GM23338 (cell line): ENCODE measurements at regions not wholly inside any gene's neighbourhood (a gene's known extent, or its start where the extent isn't known, plus 50 kb on each side); places are given as distances from the start of the nearest gene placed in this dataset.
A peak's percentile ranks its signal among the peaks of the same experiment; 100 is the strongest.

ENCODE experiments used
- ATAC-seq: fragments of 200-7000 bp; cut with Tn5 transposase; 3 replicates; pipeline ENCODE4 v1.9.1; 2020
- DNase-seq: peaks from one replicate; pipeline ENCODE4 v3.0.0-alpha.2; 2015; ENCODE audit warnings: low spot score
- H2AFZ ChIP-seq: fragments of 200-600 bp; sonication (generic); 2 replicates; pipeline ENCODE4 v1.8.0; 2016; ENCODE audit warnings: antibody characterized with exemption, mild to moderate bottlenecking, moderate library complexity
- H3F3A ChIP-seq: fragments of 200-600 bp; sonication (generic); replicated peaks from 2 replicates; pipeline ENCODE4 v1.8.0; 2017; ENCODE audit warnings: antibody characterized with exemption, mixed run types, low read depth
- H3K27ac ChIP-seq: fragments of 200-600 bp; sonication (generic); 2 replicates; pipeline ENCODE4 v1.6.1; 2016; ENCODE audit warnings: low read depth
- H3K27me3 ChIP-seq: fragments of 200-600 bp; sonication (generic); 2 replicates; pipeline ENCODE4 v1.8.0; 2016; ENCODE audit warnings: mild to moderate bottlenecking, mixed run types, moderate library complexity; ENCODE audit not compliant: insufficient read depth
- H3K36me3 ChIP-seq: fragments of 200-600 bp; sonication (generic); 2 replicates; pipeline ENCODE4 v1.8.0; 2016; ENCODE audit warnings: mild to moderate bottlenecking; ENCODE audit not compliant: insufficient read depth
- H3K4me1 ChIP-seq: fragments of 200-600 bp; sonication (generic); 2 replicates; pipeline ENCODE4 v1.8.0; 2016; ENCODE audit warnings: mild to moderate bottlenecking, moderate library complexity; ENCODE audit not compliant: insufficient read depth
- H3K4me2 ChIP-seq: fragments of 200-600 bp; sonication (generic); 2 replicates; pipeline ENCODE4 v1.7.1; 2017; ENCODE audit warnings: mixed run types
- H3K4me3 ChIP-seq: fragments of 200-600 bp; sonication (generic); 2 replicates; pipeline ENCODE4 v1.6.1; 2016; ENCODE audit warnings: mixed run types
- H3K79me2 ChIP-seq: fragments of 200-600 bp; sonication (generic); replicated peaks from 2 replicates; pipeline ENCODE4 v1.8.0; 2017; ENCODE audit warnings: mild to moderate bottlenecking; ENCODE audit not compliant: insufficient read depth
- H3K9me2 ChIP-seq: fragments of 200-600 bp; sonication (generic); 2 replicates; pipeline ENCODE4 v1.8.0; 2017; ENCODE audit not compliant: insufficient read depth
- H4K20me1 ChIP-seq: fragments of 200-600 bp; sonication (generic); replicated peaks from 2 replicates; pipeline ENCODE4 v1.8.0; 2017; ENCODE audit warnings: mild to moderate bottlenecking; ENCODE audit not compliant: insufficient read depth
- H3K27ac Mint-ChIP-seq: 2 replicates; pipeline ENCODE4 v1.8.0; 2020; ENCODE audit warnings: inconsistent platforms, mild to moderate bottlenecking, moderate library complexity, mixed read lengths
- H3K27me3 Mint-ChIP-seq: 3 replicates; pipeline ENCODE4 v1.8.0; 2022; ENCODE audit warnings: low read depth, mild to moderate bottlenecking, moderate library complexity, mixed read lengths, inconsistent platforms; ENCODE audit not compliant: insufficient read depth, poor library complexity
- H3K36me3 Mint-ChIP-seq: 3 replicates; pipeline ENCODE4 v1.8.0; 2021; ENCODE audit warnings: low read depth, mild to moderate bottlenecking, inconsistent platforms, moderate library complexity, mixed read lengths
- H3K4me1 Mint-ChIP-seq: 3 replicates; pipeline ENCODE4 v1.8.0; 2020; ENCODE audit warnings: mild to moderate bottlenecking, inconsistent platforms, mixed read lengths
- H3K4me3 Mint-ChIP-seq: 3 replicates; pipeline ENCODE4 v1.8.0; 2021; ENCODE audit warnings: moderate library complexity, mild to moderate bottlenecking, inconsistent platforms, mixed read lengths
- H3K9me3 Mint-ChIP-seq: 3 replicates; pipeline ENCODE4 v1.8.0; 2020; ENCODE audit warnings: moderate library complexity, mild to moderate bottlenecking, inconsistent platforms, mixed read lengths
- EZH2 ChIP-seq: fragments of 200-600 bp; sonication (generic); IDR thresholded peaks from one replicate; pipeline ENCODE4 v1.8.0; 2017; ENCODE audit warnings: antibody characterized with exemption, mild to moderate bottlenecking, low read depth; ENCODE audit not compliant: unreplicated experiment
- EZH2phosphoT487 ChIP-seq: fragments of 200-600 bp; sonication (generic); IDR thresholded peaks from one replicate; pipeline ENCODE4 v1.8.1; 2018; ENCODE audit warnings: antibody characterized with exemption; ENCODE audit not compliant: unreplicated experiment
- JUNB ChIP-seq: IDR thresholded peaks from one replicate; pipeline ENCODE4 v1.6.1; 2016; ENCODE audit warnings: antibody characterized with exemption; ENCODE audit not compliant: unreplicated experiment
- NANOG ChIP-seq: IDR thresholded peaks from 2 replicates; pipeline ENCODE4 v1.6.1; 2016; ENCODE audit warnings: antibody characterized with exemption, borderline replicate concordance
- POLR2AphosphoS5 ChIP-seq: IDR thresholded peaks from 2 replicates; pipeline ENCODE4 v1.6.1; 2016; ENCODE audit warnings: antibody characterized with exemption, low read depth
- STAT1 ChIP-seq: IDR thresholded peaks from one replicate; pipeline ENCODE4 v1.6.1; 2016; ENCODE audit warnings: antibody characterized with exemption; ENCODE audit not compliant: unreplicated experiment
- ZNF462 ChIP-seq: fragments of 250-450 bp; sonication (Bioruptor Pico); IDR thresholded peaks from 2 replicates; pipeline ENCODE4 v1.5.0; 2020; ENCODE audit warnings: mild to moderate bottlenecking, moderate library complexity
- TF ChIP-seq, protein P1 (sequence below): IDR thresholded peaks from 2 replicates; pipeline ENCODE4 v1.6.1; 2016; ENCODE audit warnings: antibody characterized with exemption
- TF ChIP-seq, protein P2 (sequence below): IDR thresholded peaks from one replicate; pipeline ENCODE4 v1.6.1; 2018; ENCODE audit warnings: antibody characterized with exemption; ENCODE audit not compliant: unreplicated experiment

- no peak overlapping the region for H3K4me3 ChIP-seq
- DNase-seq (no peak), ATAC-seq (no peak)
- Mint-ChIP-seq H3K27me3 (no peaks in the 10 kb centered on the region), H3K36me3 (no peaks in the 10 kb centered on the region; the same call in 2 of the 3 replicates), H3K4me1 (peaks cover 9% of the 10 kb centered on the region), H3K4me3 (no peak overlapping the region), H3K9me3 (no peaks in the 10 kb centered on the region), H3K27ac (peak overlapping the region; percentile 57; the same call in 1 of the 2 replicates)
- H3F3A ChIP-seq = no peaks in the 10 kb centered on the region
- H3K27ac ChIP-seq = no peak overlapping the region
- H3K4me1 ChIP-seq = peaks cover 10% of the 10 kb centered on the region; the same call in 1 of the 2 replicates
- no peaks in the 10 kb centered on the region for H3K36me3 ChIP-seq
- H4K20me1 ChIP-seq = no peaks in the 10 kb centered on the region
- H3K79me2 ChIP-seq = no peaks in the 10 kb centered on the region
- H3K9me2 ChIP-seq = 0 out of 2 replicates have a peak, but pooled peaks cover 3% of the 10 kb centered on the region
- no peaks in the 10 kb centered on the region for H3K27me3 ChIP-seq
- H3K4me2 ChIP-seq = no peak overlapping the region
- TF ChIP-seq POLR2AphosphoS5 (no peak), EZH2phosphoT487 (no peak), JUNB (no peak)
- H2AFZ ChIP-seq = no peak overlapping the region
Measured at GRCh38 chr2:207238831-207239701, 73.3 kb upstream of the KLF7 start.

DNA sequence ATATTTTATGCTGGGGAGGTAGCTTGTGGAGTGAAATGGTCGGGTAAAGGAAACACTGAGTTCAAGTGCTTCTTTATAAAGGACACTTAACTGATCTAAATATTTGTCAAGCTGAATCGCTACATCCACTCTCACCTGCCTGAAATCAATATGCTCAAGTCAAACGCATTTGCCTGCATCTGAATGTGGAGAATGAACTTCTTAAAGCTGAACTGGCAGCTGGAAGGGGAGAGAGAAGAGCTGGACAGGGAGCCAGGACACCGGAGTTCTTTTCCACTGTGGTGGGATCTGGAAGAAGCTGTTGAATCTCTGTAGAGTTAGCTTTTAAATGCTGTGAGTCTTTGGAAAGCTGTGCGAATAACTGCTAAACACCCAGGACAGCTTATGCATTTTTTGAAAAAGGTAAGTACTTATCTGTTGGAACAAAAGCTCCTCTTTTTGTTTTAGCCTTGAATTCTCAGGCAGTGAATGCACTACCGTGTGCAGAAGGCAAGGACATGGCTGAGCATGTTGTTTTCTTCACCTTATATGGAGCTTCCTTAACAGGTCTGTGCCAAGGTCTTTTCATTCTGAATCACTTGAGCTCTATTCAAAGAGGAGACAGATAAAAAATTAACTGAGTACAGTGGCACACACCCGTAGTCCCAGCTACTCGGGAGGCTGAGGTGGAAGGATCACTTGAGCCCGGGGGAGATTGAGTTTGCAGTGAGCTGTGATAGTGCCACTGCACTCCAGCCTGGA is 74.2 kb upstream of the KLF7 start:
- H3K36me3 Mint-ChIP-seq = no peaks in the 10 kb centered on the region; the same call in 2 of the 3 replicates
- peak overlapping the region; percentile 57 for H3K27ac Mint-ChIP-seq
- H4K20me1 ChIP-seq = no peaks in the 10 kb centered on the region
- H3K36me3 ChIP-seq = no peaks in the 10 kb centered on the region
- no peaks in the 10 kb centered on the region for H3K9me3 Mint-ChIP-seq
- no peak overlapping the region for H2AFZ ChIP-seq
- no peak overlapping the region for H3K27ac ChIP-seq
- H3K27me3 Mint-ChIP-seq = no peaks in the 10 kb centered on the region
- H3K9me2 ChIP-seq = 0 out of 2 replicates have a peak, but pooled peaks cover 3% of the 10 kb centered on the region
- peaks cover 14% of the 10 kb centered on the region for H3K4me1 Mint-ChIP-seq
- ATAC-seq = no peak
- H3K79me2 ChIP-seq = no peaks in the 10 kb centered on the region
- H3K4me3 Mint-ChIP-seq = no peak overlapping the region
- peaks cover 10% of the 10 kb centered on the region; the same call in 1 of the 2 replicates for H3K4me1 ChIP-seq
- H3K4me2 ChIP-seq = no peak overlapping the region
- no peaks in the 10 kb centered on the region for H3K27me3 ChIP-seq
- no peaks in the 10 kb centered on the region for H3F3A ChIP-seq
- DNase-seq = no peak
- no peak overlapping the region for H3K4me3 ChIP-seq
- TF ChIP-seq NANOG (no peak), ZNF462 (no peak), EZH2 (no peak), STAT1 (no peak), JUNB (no peak)
- TF ChIP-seq, protein P1, sequence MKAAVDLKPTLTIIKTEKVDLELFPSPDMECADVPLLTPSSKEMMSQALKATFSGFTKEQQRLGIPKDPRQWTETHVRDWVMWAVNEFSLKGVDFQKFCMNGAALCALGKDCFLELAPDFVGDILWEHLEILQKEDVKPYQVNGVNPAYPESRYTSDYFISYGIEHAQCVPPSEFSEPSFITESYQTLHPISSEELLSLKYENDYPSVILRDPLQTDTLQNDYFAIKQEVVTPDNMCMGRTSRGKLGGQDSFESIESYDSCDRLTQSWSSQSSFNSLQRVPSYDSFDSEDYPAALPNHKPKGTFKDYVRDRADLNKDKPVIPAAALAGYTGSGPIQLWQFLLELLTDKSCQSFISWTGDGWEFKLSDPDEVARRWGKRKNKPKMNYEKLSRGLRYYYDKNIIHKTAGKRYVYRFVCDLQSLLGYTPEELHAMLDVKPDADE = no peak
- TF ChIP-seq, protein P2, sequence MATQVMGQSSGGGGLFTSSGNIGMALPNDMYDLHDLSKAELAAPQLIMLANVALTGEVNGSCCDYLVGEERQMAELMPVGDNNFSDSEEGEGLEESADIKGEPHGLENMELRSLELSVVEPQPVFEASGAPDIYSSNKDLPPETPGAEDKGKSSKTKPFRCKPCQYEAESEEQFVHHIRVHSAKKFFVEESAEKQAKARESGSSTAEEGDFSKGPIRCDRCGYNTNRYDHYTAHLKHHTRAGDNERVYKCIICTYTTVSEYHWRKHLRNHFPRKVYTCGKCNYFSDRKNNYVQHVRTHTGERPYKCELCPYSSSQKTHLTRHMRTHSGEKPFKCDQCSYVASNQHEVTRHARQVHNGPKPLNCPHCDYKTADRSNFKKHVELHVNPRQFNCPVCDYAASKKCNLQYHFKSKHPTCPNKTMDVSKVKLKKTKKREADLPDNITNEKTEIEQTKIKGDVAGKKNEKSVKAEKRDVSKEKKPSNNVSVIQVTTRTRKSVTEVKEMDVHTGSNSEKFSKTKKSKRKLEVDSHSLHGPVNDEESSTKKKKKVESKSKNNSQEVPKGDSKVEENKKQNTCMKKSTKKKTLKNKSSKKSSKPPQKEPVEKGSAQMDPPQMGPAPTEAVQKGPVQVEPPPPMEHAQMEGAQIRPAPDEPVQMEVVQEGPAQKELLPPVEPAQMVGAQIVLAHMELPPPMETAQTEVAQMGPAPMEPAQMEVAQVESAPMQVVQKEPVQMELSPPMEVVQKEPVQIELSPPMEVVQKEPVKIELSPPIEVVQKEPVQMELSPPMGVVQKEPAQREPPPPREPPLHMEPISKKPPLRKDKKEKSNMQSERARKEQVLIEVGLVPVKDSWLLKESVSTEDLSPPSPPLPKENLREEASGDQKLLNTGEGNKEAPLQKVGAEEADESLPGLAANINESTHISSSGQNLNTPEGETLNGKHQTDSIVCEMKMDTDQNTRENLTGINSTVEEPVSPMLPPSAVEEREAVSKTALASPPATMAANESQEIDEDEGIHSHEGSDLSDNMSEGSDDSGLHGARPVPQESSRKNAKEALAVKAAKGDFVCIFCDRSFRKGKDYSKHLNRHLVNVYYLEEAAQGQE = no peak
